NCI-H524 (cell line): ENCODE measurements at regions not wholly inside any gene's neighbourhood (a gene's known extent, or its start where the extent isn't known, plus 50 kb on each side); places are given as distances from the start of the nearest gene placed in this dataset.

ENCODE experiments used
- DNase-seq, 2 experiments: peaks; one replicate each; lab custom pipeline; 2025; lab: John Stamatoyannopoulos, UW

GRCh38 chr10:78516236-78516635, 482.6 kb downstream of the RPS24 start:
- DNase-seq: no peak

DNA sequence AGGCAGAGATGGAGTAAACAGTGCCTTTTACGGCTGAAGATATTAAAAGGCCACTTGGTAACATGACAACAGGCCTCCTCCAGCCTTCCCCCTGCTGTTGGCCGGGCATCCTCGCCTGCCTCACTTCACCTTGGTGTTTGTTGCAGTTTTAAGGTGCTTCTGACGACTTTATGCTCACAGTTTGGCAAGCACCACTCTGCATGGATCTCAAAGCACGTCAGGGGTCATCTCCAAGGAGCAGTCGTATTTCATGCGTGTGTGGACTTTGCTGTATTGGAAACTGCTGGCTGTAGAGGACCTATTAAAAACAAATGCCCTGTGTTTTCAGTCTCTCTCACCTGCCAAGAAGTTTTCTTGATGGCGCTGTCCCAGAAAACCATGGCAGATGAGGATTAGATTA, 483.1 kb downstream of the RPS24 start:
- DNase-seq: no peak

GRCh38 chr10:78518224-78518623, 484.6 kb downstream of the RPS24 start:
- no peak for DNase-seq

DNA sequence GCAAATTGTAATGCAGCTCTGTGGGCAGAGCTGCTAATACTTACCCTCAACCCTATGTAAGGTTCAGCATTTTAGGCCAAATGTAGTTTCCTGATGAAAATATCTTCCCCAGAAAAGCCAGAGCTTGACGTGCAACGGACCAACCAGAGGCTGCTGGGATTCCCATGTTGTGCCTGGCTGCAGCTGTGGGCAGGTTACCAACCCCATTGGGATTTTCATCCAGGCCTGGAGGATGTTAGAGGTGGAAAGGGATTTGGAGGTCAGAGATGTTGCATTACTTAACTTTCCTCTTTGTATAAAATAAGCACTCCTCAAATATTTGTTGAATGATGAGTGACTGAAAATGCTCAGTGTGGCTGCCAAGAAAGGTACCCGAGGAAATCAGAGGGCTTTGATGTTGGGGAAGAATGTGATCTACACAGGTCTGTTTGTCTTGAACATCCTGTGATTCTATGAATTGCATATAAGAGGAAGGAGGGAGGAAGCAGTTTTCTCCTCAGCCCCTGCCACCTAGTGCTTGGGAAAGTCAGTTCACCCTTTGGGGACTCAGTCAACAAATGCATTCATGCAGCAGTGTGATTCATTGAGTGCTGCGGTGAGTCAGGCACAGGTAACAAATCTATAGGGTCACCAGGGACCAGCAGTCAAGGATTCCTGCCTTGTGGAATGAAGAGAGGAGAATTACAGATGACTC, 487.2 kb downstream of the RPS24 start:
- DNase-seq: no peak

- DNase-seq: no peak
Measured at GRCh38 chr10:78523453-78523852, 489.8 kb downstream of the RPS24 start.

DNA sequence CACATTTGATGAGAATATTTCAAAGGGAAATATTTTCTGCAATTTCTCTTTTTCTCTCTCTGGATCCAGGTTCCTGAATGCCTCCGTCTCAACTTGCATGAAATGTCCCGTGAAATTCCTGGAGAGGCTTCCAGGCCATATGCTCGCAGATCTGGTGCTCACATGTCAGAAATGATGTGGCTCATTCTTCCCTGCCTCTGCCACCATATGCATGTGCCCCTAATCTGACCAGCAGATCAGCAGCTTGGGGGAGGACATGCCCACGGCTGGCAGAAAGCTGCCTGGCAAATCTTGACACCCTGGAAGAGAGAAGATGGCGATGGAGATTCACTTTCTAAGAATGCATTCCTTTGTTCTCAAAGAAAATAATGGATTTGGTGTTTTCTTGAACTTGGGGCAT, 490.7 kb downstream of the RPS24 start:
- peak; percentile 38 to 66 for DNase-seq

GRCh38 chr10:78524941-78525340, 491.3 kb downstream of the RPS24 start:
- DNase-seq: peak in 1 of 2 experiments; percentile 5

DNA sequence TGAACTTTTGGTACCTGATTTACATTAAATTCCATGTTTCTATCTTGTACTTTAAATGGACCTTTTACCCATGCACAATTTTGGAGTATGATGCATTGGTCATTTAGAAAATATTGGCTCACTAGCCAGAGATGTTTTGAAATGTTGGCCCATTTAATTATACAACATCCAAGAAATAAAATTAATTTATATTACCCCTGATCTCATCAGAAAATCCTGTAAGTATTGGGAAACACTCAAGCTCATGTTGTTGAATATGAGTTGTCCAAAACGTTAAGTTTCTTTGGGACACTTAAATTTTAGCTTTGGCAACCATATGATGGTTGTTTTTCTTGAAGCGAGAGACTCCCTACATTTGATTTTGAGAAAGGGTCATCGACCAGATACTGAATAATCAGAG, 492.7 kb downstream of the RPS24 start:
- no peak for DNase-seq

DNA sequence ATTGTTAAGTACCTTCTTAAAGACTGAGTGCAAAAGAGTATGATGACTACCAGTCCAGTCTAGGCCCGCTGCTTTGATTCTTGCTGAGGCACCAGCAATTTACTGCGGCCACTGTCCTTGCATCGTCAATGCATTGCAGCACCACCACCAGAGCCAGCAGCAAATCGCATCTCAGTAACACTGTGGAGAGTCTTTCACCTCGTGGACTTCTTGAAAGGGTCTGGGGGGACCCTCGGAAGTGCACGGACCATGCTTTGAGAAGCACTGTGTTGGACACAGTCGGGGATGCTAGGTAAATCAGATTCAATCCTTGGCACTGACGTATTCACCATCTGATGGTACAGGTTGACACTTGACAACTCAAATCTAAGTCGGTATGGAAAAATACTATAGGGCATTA, 493.6 kb downstream of the RPS24 start:
- DNase-seq: no peak

- no peak for DNase-seq
Measured at GRCh38 chr10:78528749-78529204, 495.1 kb downstream of the RPS24 start.

GRCh38 chr10:78529262-78529661, 495.6 kb downstream of the RPS24 start:
- no peak for DNase-seq

DNA sequence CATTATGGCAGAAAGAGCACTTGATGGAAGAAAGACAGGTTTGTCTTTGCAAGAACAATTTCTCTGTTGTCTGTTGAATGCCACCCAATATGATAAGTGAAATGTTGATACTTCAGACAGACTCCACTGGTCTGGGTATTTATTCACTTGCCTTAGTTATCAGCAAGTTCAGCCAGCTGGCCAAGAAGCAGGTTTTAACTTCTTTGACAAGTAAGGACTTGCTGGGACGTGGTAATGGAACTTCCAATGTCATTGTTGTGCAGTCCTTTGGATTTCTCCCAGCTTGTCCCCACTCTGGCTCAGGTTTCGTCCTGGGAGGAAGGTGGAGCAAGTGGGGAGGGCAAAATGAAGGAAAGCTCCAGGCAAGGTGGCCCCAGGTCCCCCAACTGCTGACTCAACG, 497.4 kb downstream of the RPS24 start:
- DNase-seq: no peak

- no peak for DNase-seq
Measured at GRCh38 chr10:78532480-78533042, 498.9 kb downstream of the RPS24 start.

- no peak for DNase-seq
Measured at GRCh38 chr10:78533098-78533497, 499.4 kb downstream of the RPS24 start.

GRCh38 chr10:78533776-78534175, 500.1 kb downstream of the RPS24 start:
- no peak for DNase-seq

- DNase-seq: no peak
Measured at GRCh38 chr10:78535716-78536218, 502.1 kb downstream of the RPS24 start.

DNA sequence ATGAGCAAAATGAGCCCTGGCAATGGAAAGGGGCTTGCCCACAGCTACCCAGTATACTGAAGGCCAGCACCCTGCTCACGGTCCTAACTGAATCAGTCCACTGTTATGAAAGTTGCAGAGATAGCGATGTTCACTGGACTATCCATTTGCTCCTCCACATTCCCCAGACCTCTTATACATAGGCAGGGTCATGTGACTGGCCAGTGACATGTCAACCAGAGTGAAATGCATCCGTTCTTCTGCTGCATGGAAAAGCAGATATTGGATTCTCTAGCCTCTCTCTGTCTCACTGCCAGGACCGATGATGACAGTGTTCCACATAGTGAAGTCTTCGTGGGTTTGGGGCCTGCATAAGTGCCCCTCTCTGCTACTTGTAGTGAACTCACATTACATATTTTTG, 503.4 kb downstream of the RPS24 start:
- no peak for DNase-seq

DNA sequence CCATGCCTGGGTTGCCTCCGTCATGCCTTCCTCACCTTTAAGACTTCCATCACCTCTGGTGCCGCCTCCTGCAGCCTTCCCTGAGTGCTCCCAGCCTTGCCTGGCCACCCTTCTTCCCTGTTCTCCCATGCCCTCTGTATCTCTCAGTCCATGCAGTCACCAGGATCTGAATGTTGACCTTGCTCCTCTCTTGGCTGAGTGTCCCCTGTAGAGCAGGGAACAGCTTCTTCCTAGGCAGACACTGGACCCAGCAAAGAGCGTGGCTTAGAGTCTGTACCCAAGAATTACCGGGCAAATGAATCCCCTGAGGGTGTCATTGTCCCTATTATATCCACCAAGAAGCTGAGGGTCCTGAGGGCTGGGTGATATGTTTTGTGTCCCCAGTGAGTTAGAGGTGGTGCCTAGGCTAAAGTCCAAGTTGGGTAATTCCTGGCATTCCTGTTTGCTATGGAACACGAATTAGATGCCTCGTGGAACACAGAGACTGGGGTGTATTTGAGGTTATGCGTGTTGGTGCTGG, 505.6 kb downstream of the RPS24 start:
- no peak for DNase-seq

DNA sequence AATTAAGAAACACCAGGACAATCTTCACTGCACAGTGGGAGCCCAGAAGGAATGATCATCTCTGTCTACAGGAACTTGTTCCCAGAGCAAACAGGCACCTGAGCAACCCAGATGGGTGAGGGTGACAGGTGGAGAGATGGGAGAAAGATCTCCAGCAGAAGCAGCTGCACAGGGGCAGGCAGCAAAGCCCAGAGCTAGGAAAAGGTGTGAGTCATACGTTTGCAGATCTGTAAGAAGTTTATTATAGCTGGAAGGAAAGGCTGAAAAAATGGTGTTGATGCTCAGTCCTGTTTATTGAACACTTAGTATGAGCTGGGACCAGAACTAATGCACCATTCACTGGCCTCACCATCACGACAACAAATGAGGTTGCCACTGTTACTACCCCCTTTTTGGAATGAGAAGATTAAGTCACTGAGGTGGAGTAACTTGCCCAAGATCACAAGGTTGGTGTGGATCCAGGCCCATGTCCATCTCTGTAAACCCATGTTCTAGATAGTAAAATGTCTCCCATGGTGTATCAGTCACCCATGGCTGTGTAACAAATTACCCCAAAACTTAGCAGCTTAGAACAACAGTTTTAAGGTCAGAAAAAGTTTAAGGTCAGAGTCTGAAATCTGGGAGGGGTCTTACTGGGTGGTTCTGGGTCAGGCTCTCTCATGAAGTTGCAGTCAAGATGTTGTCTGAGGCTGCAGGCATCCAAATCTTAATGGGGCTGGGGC, 506.9 kb downstream of the RPS24 start:
- DNase-seq: no peak

GRCh38 chr10:78541481-78542140, 507.9 kb downstream of the RPS24 start:
- DNase-seq: no peak

DNA sequence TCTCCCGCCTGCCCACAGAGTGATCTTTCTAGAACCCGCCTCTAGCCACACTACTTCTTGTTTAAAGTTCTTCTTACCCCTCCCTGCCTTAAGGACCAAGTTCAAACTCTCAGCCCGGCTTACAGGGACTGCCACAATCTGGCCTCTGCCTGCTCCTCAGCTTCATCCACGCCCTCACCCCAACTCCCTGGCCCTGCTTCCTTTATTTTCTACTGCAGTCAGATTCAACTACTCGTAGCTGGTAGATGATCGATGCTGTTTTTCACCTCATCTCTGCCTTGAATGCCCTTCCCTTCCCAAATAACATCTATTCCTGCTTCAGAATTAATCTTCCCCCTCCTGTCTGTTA, 508.5 kb downstream of the RPS24 start:
- DNase-seq: no peak

- no peak for DNase-seq
Measured at GRCh38 chr10:78542521-78542920, 508.9 kb downstream of the RPS24 start.
